ENCODE measurements at regions not wholly inside any gene's neighbourhood (a gene's known extent, or its start where the extent isn't known, plus 50 kb on each side); places are given as distances from the start of the nearest gene placed in this dataset.

DNA sequence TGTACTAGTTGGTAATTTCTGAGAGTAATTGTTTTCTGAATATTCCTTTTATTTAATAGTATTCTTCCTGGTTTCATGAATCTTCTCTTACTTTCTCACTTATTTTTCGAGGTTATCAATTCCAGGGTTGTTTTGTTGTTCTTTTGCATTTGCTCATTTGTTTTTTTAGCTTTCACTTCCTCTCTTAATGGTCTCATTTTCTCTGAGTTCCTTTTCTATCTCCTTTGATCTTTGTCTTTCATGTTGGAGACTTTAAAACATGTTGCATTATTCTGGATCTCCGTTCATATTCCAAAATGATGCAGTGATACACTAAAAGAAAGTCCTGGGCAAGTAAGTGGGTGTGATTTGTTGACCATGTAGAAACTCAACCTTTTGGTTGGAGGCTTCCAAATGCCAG lies 345.3 kb upstream of the SLC35B3 start:
- Histone ChIP-seq H3K27ac (ENCODE audit: low read depth in 1 of 2, low read length in 2 of 2) (no peak overlapping the region), H3K27me3 (ENCODE audit: control insufficient read depth in 4 of 4, insufficient read depth in 4 of 4, low read length in 3 of 4) (no peaks in the 10 kb centered on the region), H3K4me1 (ENCODE audit: control insufficient read depth in 4 of 4, insufficient read depth in 4 of 4, low read length in 3 of 4) (no peaks in the 10 kb centered on the region), H3K4me3 (ENCODE audit: low read depth in 1 of 3, low read length in 3 of 3) (no peak overlapping the region), H3K9me3 (ENCODE audit: control insufficient read depth in 4 of 4, low read length in 3 of 4) (no peaks in the 10 kb centered on the region), H3K9ac (ENCODE audit: low read depth in 1 of 2, low read length in 2 of 2) (no peak overlapping the region), H3K36me3 (ENCODE audit: control insufficient read depth in 4 of 4, insufficient read depth in 3 of 4, low read depth in 1 of 4, low read length in 3 of 4) (no peaks in the 10 kb centered on the region)
- TF ChIP-seq EGR1 (IDR thresholded peaks at IDR 0.05; ENCODE audit: low read depth in 2 of 2) (no peak), NR2F2 (IDR thresholded peaks at IDR 0.05) (no peak), YY1 (IDR thresholded peaks at IDR 0.05) (no peak), SP1 (IDR thresholded peaks at IDR 0.05) (no peak), RXRA (IDR thresholded peaks at IDR 0.05) (no peak), FOXA2 (IDR thresholded peaks at IDR 0.05) (no peak), FOXA1 (IDR thresholded peaks at IDR 0.05) (no peak), RAD21 (IDR thresholded peaks at IDR 0.05) (no peak), JUND (IDR thresholded peaks at IDR 0.05) (no peak)
- TF ChIP-seq, protein P1, sequence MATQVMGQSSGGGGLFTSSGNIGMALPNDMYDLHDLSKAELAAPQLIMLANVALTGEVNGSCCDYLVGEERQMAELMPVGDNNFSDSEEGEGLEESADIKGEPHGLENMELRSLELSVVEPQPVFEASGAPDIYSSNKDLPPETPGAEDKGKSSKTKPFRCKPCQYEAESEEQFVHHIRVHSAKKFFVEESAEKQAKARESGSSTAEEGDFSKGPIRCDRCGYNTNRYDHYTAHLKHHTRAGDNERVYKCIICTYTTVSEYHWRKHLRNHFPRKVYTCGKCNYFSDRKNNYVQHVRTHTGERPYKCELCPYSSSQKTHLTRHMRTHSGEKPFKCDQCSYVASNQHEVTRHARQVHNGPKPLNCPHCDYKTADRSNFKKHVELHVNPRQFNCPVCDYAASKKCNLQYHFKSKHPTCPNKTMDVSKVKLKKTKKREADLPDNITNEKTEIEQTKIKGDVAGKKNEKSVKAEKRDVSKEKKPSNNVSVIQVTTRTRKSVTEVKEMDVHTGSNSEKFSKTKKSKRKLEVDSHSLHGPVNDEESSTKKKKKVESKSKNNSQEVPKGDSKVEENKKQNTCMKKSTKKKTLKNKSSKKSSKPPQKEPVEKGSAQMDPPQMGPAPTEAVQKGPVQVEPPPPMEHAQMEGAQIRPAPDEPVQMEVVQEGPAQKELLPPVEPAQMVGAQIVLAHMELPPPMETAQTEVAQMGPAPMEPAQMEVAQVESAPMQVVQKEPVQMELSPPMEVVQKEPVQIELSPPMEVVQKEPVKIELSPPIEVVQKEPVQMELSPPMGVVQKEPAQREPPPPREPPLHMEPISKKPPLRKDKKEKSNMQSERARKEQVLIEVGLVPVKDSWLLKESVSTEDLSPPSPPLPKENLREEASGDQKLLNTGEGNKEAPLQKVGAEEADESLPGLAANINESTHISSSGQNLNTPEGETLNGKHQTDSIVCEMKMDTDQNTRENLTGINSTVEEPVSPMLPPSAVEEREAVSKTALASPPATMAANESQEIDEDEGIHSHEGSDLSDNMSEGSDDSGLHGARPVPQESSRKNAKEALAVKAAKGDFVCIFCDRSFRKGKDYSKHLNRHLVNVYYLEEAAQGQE (IDR thresholded peaks at IDR 0.05) = no peak
- TF ChIP-seq, protein P2, sequence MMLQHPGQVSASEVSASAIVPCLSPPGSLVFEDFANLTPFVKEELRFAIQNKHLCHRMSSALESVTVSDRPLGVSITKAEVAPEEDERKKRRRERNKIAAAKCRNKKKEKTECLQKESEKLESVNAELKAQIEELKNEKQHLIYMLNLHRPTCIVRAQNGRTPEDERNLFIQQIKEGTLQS (IDR thresholded peaks at IDR 0.05) = no peak
- TF ChIP-seq, protein P3, sequence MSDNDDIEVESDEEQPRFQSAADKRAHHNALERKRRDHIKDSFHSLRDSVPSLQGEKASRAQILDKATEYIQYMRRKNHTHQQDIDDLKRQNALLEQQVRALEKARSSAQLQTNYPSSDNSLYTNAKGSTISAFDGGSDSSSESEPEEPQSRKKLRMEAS (IDR thresholded peaks at IDR 0.05) = no peak
- TF ChIP-seq, protein P4, sequence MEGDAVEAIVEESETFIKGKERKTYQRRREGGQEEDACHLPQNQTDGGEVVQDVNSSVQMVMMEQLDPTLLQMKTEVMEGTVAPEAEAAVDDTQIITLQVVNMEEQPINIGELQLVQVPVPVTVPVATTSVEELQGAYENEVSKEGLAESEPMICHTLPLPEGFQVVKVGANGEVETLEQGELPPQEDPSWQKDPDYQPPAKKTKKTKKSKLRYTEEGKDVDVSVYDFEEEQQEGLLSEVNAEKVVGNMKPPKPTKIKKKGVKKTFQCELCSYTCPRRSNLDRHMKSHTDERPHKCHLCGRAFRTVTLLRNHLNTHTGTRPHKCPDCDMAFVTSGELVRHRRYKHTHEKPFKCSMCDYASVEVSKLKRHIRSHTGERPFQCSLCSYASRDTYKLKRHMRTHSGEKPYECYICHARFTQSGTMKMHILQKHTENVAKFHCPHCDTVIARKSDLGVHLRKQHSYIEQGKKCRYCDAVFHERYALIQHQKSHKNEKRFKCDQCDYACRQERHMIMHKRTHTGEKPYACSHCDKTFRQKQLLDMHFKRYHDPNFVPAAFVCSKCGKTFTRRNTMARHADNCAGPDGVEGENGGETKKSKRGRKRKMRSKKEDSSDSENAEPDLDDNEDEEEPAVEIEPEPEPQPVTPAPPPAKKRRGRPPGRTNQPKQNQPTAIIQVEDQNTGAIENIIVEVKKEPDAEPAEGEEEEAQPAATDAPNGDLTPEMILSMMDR (IDR thresholded peaks at IDR 0.05; ENCODE audit: low read depth, low read length, missing input control) = no peak
- 84% methylated on average over 2 of the region's 2 CpGs for WGBS
- no peak for DNase-seq (ENCODE audit: low spot score)

DNA sequence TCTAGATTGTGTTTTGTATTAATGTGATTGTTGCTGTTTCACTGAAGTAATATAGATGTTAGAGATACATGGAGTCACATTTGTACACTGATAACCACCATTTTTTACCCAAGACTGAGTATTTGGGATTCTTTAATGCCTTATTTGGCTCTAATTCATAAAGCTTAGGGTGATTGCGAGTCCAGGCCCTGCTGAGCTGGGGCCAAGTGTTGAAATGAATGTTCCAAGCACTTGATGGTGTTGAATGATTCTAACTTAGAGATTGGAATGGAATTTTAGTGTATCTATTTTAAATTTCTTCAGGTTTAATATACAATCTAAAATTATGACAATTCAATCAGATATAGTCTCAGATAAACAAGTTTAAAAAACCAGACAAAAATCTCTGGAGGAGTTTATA lies 329.4 kb upstream of the SLC35B3 start:
- Histone ChIP-seq H3K4me3 (ENCODE audit: low read depth in 1 of 3, low read length in 3 of 3) (no peak overlapping the region), H3K9me3 (ENCODE audit: control insufficient read depth in 4 of 4, low read length in 3 of 4) (no peaks in the 10 kb centered on the region), H3K27ac (ENCODE audit: low read depth in 1 of 2, low read length in 2 of 2) (no peak overlapping the region), H3K36me3 (ENCODE audit: control insufficient read depth in 4 of 4, insufficient read depth in 3 of 4, low read depth in 1 of 4, low read length in 3 of 4) (no peaks in the 10 kb centered on the region), H3K4me1 (ENCODE audit: control insufficient read depth in 4 of 4, insufficient read depth in 4 of 4, low read length in 3 of 4) (no peaks in the 10 kb centered on the region), H3K9ac (ENCODE audit: low read depth in 1 of 2, low read length in 2 of 2) (no peak overlapping the region), H3K27me3 (ENCODE audit: control insufficient read depth in 4 of 4, insufficient read depth in 4 of 4, low read length in 3 of 4) (no peaks in the 10 kb centered on the region)
- WGBS = 87% methylated on average over 1 of the region's 1 CpG
- DNase-seq (ENCODE audit: low spot score) = no peak
- TF ChIP-seq YY1 (IDR thresholded peaks at IDR 0.05) (no peak), HNF4G (IDR thresholded peaks at IDR 0.05) (no peak), HNF4A (conservative IDR thresholded peaks at IDR 0.05) (no peak), GABPA (IDR thresholded peaks at IDR 0.05 in 1 of 2, conservative IDR thresholded peaks at IDR 0.05 in 1 of 2) (no peak), FOXA1 (IDR thresholded peaks at IDR 0.05) (no peak), NR2F2 (IDR thresholded peaks at IDR 0.05) (no peak), RAD21 (IDR thresholded peaks at IDR 0.05) (no peak), JUND (IDR thresholded peaks at IDR 0.05) (no peak), EGR1 (IDR thresholded peaks at IDR 0.05; ENCODE audit: low read depth in 2 of 2) (no peak), FOXA2 (IDR thresholded peaks at IDR 0.05) (no peak), RXRA (IDR thresholded peaks at IDR 0.05) (no peak), SP1 (IDR thresholded peaks at IDR 0.05) (no peak)
- TF ChIP-seq, protein P1 (IDR thresholded peaks at IDR 0.05) = no peak
- TF ChIP-seq, protein P4 (IDR thresholded peaks at IDR 0.05; ENCODE audit: low read depth, low read length, missing input control) = no peak
- TF ChIP-seq, protein P3 (IDR thresholded peaks at IDR 0.05) = no peak
- TF ChIP-seq, protein P5, sequence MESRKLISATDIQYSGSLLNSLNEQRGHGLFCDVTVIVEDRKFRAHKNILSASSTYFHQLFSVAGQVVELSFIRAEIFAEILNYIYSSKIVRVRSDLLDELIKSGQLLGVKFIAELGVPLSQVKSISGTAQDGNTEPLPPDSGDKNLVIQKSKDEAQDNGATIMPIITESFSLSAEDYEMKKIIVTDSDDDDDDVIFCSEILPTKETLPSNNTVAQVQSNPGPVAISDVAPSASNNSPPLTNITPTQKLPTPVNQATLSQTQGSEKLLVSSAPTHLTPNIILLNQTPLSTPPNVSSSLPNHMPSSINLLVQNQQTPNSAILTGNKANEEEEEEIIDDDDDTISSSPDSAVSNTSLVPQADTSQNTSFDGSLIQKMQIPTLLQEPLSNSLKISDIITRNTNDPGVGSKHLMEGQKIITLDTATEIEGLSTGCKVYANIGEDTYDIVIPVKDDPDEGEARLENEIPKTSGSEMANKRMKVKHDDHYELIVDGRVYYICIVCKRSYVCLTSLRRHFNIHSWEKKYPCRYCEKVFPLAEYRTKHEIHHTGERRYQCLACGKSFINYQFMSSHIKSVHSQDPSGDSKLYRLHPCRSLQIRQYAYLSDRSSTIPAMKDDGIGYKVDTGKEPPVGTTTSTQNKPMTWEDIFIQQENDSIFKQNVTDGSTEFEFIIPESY (IDR thresholded peaks at IDR 0.05) = no peak

Data from liver (tissue), 8 donors.